ENCODE measurements at regions not wholly inside any gene's neighbourhood (a gene's known extent, or its start where the extent isn't known, plus 50 kb on each side); places are given as distances from the start of the nearest gene placed in this dataset.

DNA sequence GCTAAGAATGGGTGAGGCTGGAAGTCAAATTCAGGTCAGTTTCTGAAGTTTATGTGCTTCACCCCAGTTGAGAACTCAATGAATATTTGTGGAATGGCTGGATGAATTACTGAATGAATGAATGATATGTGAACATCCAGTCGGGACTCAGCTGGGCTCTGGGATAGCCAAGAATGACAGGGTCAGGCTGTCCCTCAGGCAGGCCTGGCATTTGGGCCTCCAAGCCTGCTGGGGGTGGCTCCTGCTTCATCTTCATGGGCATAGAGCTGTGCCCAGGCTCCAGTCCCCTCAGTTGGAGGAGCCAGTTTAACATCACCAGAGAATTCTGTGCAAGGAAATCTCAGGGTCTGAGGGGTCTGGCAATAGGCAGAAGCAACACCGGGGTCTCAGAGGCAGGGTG, 185.8 kb downstream of the PHETA1 start:
- no peak overlapping the region for H3K9ac ChIP-seq (ENCODE audit: low read length)
- H3K4me3 ChIP-seq (ENCODE audit: low read length): no peak overlapping the region
- no peaks in the 10 kb centered on the region for H3K27me3 ChIP-seq (ENCODE audit: control insufficient read depth, insufficient read depth, low read length)

DNA sequence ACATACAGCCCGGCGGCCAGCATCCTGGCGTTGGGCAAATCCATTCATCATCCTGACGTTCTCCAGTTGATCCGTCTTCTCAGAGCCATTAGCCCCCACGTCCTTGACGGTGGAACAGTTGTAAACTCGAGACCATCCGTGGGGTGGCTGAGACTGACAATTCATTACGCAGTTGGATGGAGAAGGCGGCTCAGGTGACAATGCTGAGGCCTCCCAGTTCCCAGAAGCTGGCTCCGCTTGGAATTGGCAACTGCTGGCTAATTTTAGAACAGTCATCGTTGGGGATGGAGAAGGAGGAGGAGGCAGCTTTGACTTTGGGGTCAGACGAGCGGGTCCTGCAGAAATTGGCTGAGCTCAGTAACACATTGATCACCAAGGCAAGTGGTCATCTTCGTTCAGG, 186.5 kb downstream of the PHETA1 start:
- peaks cover 7% of the 10 kb centered on the region for H3K4me1 ChIP-seq (ENCODE audit: control insufficient read depth, insufficient read depth, low read length)

More for the DNA sequence above, 185.8 kb downstream of the PHETA1 start:
- no peak overlapping the region for H3K27ac ChIP-seq (ENCODE audit: low read depth, low read length)
- H3K36me3 ChIP-seq (ENCODE audit: control insufficient read depth, insufficient read depth, low read length): no peaks in the 10 kb centered on the region
- peaks cover 7% of the 10 kb centered on the region for H3K4me1 ChIP-seq (ENCODE audit: control insufficient read depth, insufficient read depth, low read length)

GRCh38 chr12:111181143-111181726, 187.7 kb downstream of the PHETA1 start:
- Histone ChIP-seq H3K36me3 (ENCODE audit: control insufficient read depth, insufficient read depth, low read length) (no peaks in the 10 kb centered on the region), H3K4me3 (ENCODE audit: low read length) (no peak overlapping the region), H3K27me3 (ENCODE audit: control insufficient read depth, insufficient read depth, low read length) (no peaks in the 10 kb centered on the region), H3K4me1 (ENCODE audit: control insufficient read depth, insufficient read depth, low read length) (peaks cover 7% of the 10 kb centered on the region), H3K9ac (ENCODE audit: low read length) (no peak overlapping the region), H3K27ac (ENCODE audit: low read depth, low read length) (no peak overlapping the region)

More for the DNA sequence above, 186.5 kb downstream of the PHETA1 start:
- H3K27me3 ChIP-seq (ENCODE audit: control insufficient read depth, insufficient read depth, low read length): no peaks in the 10 kb centered on the region
- no peak overlapping the region for H3K4me3 ChIP-seq (ENCODE audit: low read length)
- H3K9ac ChIP-seq (ENCODE audit: low read length): no peak overlapping the region
- no peak overlapping the region for H3K27ac ChIP-seq (ENCODE audit: low read depth, low read length)
- no peaks in the 10 kb centered on the region for H3K36me3 ChIP-seq (ENCODE audit: control insufficient read depth, insufficient read depth, low read length)

GRCh38 chr12:111180426-111181142, 188.3 kb downstream of the PHETA1 start:
- Histone ChIP-seq H3K4me3 (ENCODE audit: low read length) (no peak overlapping the region), H3K27me3 (ENCODE audit: control insufficient read depth, insufficient read depth, low read length) (no peaks in the 10 kb centered on the region), H3K36me3 (ENCODE audit: control insufficient read depth, insufficient read depth, low read length) (no peaks in the 10 kb centered on the region), H3K27ac (ENCODE audit: low read depth, low read length) (no peak overlapping the region), H3K4me1 (ENCODE audit: control insufficient read depth, insufficient read depth, low read length) (peaks cover 7% of the 10 kb centered on the region), H3K9ac (ENCODE audit: low read length) (no peak overlapping the region)

DNA sequence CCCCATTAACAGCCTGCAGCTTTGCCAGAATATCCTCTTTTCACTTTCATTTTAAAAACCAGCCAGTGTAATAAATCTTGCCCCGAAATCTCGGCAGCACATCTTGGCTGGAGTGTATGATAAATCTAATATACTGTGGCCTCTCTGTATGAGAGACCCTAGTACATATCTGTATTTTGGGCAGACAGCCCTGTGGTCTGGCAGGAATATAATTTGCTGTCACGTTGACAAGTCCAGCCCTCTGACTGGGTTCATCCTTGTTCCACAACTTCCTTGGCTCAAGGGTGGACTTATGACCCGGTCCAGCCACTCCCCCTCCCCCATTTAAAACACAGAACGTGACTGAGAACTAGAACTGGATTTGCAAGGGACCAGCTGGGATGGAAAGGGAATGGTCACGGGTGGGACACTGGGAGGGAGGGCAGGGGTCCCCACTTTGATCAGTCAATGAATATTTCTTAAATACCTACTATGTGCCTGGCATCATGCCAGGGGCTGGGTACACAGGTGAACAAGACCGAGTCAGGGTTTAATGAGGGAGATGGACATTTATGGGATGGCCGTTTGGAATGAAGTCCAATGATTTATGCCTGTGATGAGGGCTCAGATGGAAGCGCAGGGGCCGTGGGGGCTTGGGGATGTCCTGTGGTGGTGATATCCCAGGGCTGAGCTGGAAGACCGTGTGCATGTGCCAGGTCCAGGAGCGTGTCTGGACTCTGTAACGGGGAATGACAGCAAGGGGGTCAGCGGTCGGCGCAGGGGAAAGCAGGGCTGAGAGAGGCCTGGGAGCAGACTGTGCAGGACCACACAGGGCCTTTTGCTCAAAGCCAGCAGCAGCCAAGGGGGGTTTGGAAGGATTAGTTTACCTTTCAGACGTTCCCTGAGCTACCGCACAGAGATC, 190.5 kb downstream of the PHETA1 start:
- no peaks in the 10 kb centered on the region for H3K36me3 ChIP-seq (ENCODE audit: control insufficient read depth, insufficient read depth, low read length)
- H3K4me1 ChIP-seq (ENCODE audit: control insufficient read depth, insufficient read depth, low read length): peaks cover 7% of the 10 kb centered on the region
- H3K27me3 ChIP-seq (ENCODE audit: control insufficient read depth, insufficient read depth, low read length): no peaks in the 10 kb centered on the region

DNA sequence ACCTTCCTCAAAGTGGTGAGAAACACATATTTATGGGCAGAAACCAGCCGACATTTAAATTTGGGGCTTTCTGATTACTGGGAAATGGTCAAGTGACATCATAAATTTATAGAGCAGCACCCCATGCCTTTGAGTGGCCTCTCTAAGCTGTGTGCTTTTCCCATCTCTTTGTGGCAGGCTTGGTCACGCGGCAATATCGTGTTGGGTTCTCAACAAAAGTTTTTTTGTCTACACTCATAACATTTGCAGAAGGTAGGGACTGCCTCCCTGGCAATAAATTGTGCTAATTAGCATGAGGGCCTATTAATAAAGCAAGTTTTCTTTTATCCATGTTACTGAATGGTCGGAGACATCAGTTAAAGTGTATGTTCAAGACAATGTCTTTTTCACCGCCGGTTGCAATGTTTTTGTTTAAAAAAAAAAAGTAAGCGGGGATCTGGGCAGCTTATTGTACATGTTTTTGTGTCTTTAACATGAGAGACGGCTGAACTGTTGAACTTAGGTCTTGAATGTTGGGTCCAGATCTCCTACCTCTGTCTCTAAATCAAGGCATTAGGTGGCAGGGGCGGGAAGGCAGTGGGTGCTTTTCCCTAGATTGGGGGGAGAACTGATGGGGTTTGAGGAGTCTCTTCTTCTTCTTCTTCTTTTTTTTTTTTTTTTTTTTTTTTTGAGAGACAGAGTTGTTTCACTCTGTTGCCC, 193.3 kb downstream of the PHETA1 start:
- H3K9ac ChIP-seq (ENCODE audit: low read length): no peak overlapping the region
- H3K4me3 ChIP-seq (ENCODE audit: low read length): no peak overlapping the region
- no peak overlapping the region for H3K27ac ChIP-seq (ENCODE audit: low read depth, low read length)
- no peaks in the 10 kb centered on the region for H3K27me3 ChIP-seq (ENCODE audit: control insufficient read depth, insufficient read depth, low read length)
- peaks cover 5% of the 10 kb centered on the region for H3K4me1 ChIP-seq (ENCODE audit: control insufficient read depth, insufficient read depth, low read length)
- H3K36me3 ChIP-seq (ENCODE audit: control insufficient read depth, insufficient read depth, low read length): no peaks in the 10 kb centered on the region

More for the DNA sequence above, 190.5 kb downstream of the PHETA1 start:
- H3K27ac ChIP-seq (ENCODE audit: low read depth, low read length): no peak overlapping the region
- H3K9ac ChIP-seq (ENCODE audit: low read length): no peak overlapping the region
- H3K4me3 ChIP-seq (ENCODE audit: low read length): no peak overlapping the region

- Histone ChIP-seq H3K27me3 (ENCODE audit: control insufficient read depth, insufficient read depth, low read length) (no peaks in the 10 kb centered on the region), H3K36me3 (ENCODE audit: control insufficient read depth, insufficient read depth, low read length) (no peaks in the 10 kb centered on the region), H3K27ac (ENCODE audit: low read depth, low read length) (no peak overlapping the region), H3K4me3 (ENCODE audit: low read length) (no peak overlapping the region), H3K4me1 (ENCODE audit: control insufficient read depth, insufficient read depth, low read length) (peaks cover 5% of the 10 kb centered on the region), H3K9ac (ENCODE audit: low read length) (no peak overlapping the region)
These were observed 193.9 kb downstream of the PHETA1 start for GRCh38 chr12:111174961-111175345.

DNA sequence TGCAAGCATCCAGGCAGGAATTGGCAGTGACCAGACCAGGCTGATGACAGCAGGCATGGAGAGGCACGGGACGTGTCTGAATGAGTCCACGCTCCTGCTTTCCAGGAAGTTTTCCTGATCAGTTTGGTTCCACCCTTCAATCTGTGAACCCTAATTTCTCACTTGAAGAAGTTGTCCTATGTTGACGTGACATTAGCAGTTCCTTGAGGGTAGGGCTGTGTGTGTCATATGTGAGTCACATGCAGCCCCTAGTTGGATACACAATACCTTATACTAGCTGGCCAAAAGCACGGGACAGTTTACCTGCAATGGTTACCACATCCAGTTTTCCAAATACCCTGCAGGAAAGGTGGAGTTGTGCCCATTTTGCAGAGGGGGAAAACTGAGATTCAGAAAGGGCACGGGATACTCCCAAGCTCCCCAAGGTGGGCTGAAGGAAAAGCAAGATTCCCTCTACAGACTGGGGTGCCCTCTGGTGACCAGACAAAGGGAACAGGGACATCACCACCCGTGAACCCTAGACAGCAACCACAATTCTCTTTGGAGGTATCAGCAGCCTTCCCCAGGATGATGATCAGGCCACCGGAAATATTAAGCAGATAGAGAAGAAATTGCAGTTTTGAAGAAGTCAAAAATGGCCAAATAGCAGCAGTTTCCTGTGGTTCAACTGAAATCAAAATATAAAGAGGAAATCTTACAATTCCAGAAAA, 194.5 kb downstream of the PHETA1 start:
- H3K9ac ChIP-seq (ENCODE audit: low read length): no peak overlapping the region
- H3K4me1 ChIP-seq (ENCODE audit: control insufficient read depth, insufficient read depth, low read length): peaks cover 5% of the 10 kb centered on the region
- no peak overlapping the region for H3K4me3 ChIP-seq (ENCODE audit: low read length)
- no peaks in the 10 kb centered on the region for H3K27me3 ChIP-seq (ENCODE audit: control insufficient read depth, insufficient read depth, low read length)
- H3K36me3 ChIP-seq (ENCODE audit: control insufficient read depth, insufficient read depth, low read length): no peaks in the 10 kb centered on the region
- H3K27ac ChIP-seq (ENCODE audit: low read depth, low read length): no peak overlapping the region

DNA sequence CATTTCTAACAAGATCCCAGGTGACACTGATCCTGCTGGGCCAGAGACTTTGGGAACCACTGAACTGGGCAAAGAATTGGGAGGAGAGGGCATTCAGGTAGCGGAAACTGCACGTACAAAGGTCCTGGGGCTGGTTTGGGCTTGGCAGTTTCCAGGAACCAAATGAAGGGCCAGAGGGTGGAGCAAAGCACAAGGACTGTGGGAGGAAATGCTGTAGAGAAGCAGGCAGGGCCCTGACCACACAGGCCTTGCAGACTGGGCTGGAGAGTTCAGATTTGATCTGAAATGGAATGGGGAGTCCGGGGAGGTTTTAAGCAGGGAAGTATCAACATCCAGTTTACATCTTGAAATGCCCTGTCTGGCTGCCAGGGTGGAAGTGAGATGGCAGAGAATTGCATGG, 195.1 kb downstream of the PHETA1 start:
- Histone ChIP-seq H3K27me3 (ENCODE audit: control insufficient read depth, insufficient read depth, low read length) (no peaks in the 10 kb centered on the region), H3K4me3 (ENCODE audit: low read length) (no peak overlapping the region), H3K9ac (ENCODE audit: low read length) (no peak overlapping the region), H3K36me3 (ENCODE audit: control insufficient read depth, insufficient read depth, low read length) (no peaks in the 10 kb centered on the region), H3K4me1 (ENCODE audit: control insufficient read depth, insufficient read depth, low read length) (peaks cover 4% of the 10 kb centered on the region), H3K27ac (ENCODE audit: low read depth, low read length) (no peak overlapping the region)

GRCh38 chr12:111173391-111173790, 195.5 kb downstream of the PHETA1 start:
- Histone ChIP-seq H3K4me1 (ENCODE audit: control insufficient read depth, insufficient read depth, low read length) (no peaks in the 10 kb centered on the region), H3K9ac (ENCODE audit: low read length) (no peak overlapping the region), H3K27me3 (ENCODE audit: control insufficient read depth, insufficient read depth, low read length) (no peaks in the 10 kb centered on the region), H3K4me3 (ENCODE audit: low read length) (no peak overlapping the region), H3K27ac (ENCODE audit: low read depth, low read length) (no peak overlapping the region), H3K36me3 (ENCODE audit: control insufficient read depth, insufficient read depth, low read length) (no peaks in the 10 kb centered on the region)

DNA sequence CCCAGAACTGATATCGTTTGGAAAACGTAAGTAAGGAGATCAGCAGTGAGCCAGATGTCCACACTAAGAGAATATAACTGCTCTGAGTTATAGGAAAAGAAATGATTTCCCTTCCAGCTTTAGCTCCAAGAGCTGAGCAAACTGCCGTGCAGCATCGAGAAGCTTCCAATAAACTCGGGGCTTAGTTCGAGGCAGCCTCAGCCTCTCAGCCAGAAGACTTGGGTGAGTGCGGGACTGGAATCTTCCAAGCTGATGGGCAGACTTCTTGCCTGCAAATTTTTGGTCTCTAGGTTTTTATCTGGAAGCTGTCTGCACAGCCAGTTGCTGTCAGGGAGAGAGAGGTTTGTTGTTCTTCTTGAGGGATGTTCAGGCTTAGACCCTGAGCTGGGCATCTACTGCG, 196.1 kb downstream of the PHETA1 start:
- Histone ChIP-seq H3K36me3 (ENCODE audit: control insufficient read depth, insufficient read depth, low read length) (no peaks in the 10 kb centered on the region), H3K27me3 (ENCODE audit: control insufficient read depth, insufficient read depth, low read length) (no peaks in the 10 kb centered on the region), H3K9ac (ENCODE audit: low read length) (no peak overlapping the region), H3K4me3 (ENCODE audit: low read length) (no peak overlapping the region), H3K27ac (ENCODE audit: low read depth, low read length) (no peak overlapping the region), H3K4me1 (ENCODE audit: control insufficient read depth, insufficient read depth, low read length) (no peaks in the 10 kb centered on the region)

All from rectal smooth muscle tissue (tissue), 1 donor.